Right atrium auricular region (tissue), 2 donors: ENCODE measurements at regions not wholly inside any gene's neighbourhood (a gene's known extent, or its start where the extent isn't known, plus 50 kb on each side); places are given as distances from the start of the nearest gene placed in this dataset.

ENCODE experiments used
- DNase-seq: peaks from one replicate; pipeline ENCODE4 v3.0.0-alpha.2; 2019; ENCODE audit warnings: low spot score
- H3K27ac ChIP-seq, 2 donors: fragments of 200-600 bp; sonication (generic); 1 replicate in 1 of 2; 2 replicates in 1 of 2; pipeline ENCODE4 v1.5.1; 2016 to 2019
- H3K27me3 ChIP-seq, 2 donors: fragments of 200-600 bp; sonication (generic); one replicate each; pipeline versions ENCODE4 v1.5.1 to v1.6.0; 2017 to 2019
- H3K36me3 ChIP-seq: fragments of 200-600 bp; sonication (generic); one replicate; pipeline ENCODE4 v1.5.1; 2016
- H3K4me1 ChIP-seq, 2 donors: fragments of 200-600 bp; sonication (generic); one replicate each; pipeline versions ENCODE4 v1.5.1 to v1.6.0; 2017 to 2019
- H3K4me3 ChIP-seq, 2 donors: fragments of 200-600 bp; sonication (generic); 1 replicate in 1 of 2; 2 replicates in 1 of 2; pipeline ENCODE4 v1.5.1; 2017 to 2019; ENCODE audit warnings: mild to moderate bottlenecking in 1 of 2, moderate library complexity in 1 of 2
- H3K9me3 ChIP-seq, 2 donors: fragments of 200-600 bp; sonication (generic); one replicate each; pipeline ENCODE4 v1.5.1; 2019
- TF ChIP-seq, protein P1 (sequence below), 2 donors: fragments of 200-600 bp; sonication (generic); IDR thresholded peaks; one replicate each; pipeline ENCODE4 v1.5.1; 2019; ENCODE audit warnings: antibody characterized with exemption in 2 of 2

DNA sequence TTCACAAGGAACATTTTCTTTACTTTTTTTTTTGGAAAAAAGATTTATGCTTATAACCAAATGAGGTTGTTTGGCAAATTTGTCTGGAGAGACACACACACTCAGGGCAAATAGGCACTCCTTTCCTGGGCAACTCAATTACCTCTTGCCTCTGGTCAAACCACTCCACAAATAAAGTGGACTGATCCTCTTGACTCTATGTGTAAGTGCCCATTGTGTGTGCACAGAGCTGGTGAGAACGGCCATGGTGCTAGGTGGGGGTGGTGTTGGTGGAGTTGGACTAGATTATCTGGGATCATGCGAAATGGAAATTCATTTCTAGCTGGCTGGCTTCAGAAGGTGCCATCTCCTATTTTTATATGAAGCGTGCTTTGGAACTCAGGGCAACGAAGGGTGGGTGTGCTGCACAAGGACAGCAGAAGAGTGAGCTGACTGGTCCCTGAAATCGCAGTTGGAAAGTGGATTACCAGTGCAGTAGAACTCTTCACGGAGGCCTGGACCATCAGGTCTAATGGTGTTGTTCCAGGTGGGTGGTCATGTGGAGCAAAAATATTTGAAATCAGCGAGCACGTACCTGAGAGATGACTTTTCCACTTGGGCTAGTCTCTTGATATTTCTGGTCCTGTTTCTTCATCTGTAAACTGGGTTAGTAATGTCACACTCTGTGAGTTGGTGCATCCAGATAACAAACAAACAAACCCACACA is 149.9 kb downstream of the RPIA start:
- no peaks in the 10 kb centered on the region for H3K9me3 ChIP-seq
- no peaks in the 10 kb centered on the region for H3K4me1 ChIP-seq
- no peaks in the 10 kb centered on the region for H3K27me3 ChIP-seq
- no peak overlapping the region for H3K4me3 ChIP-seq
- H3K36me3 ChIP-seq, result no peaks in the 10 kb centered on the region
- TF ChIP-seq, protein P1, sequence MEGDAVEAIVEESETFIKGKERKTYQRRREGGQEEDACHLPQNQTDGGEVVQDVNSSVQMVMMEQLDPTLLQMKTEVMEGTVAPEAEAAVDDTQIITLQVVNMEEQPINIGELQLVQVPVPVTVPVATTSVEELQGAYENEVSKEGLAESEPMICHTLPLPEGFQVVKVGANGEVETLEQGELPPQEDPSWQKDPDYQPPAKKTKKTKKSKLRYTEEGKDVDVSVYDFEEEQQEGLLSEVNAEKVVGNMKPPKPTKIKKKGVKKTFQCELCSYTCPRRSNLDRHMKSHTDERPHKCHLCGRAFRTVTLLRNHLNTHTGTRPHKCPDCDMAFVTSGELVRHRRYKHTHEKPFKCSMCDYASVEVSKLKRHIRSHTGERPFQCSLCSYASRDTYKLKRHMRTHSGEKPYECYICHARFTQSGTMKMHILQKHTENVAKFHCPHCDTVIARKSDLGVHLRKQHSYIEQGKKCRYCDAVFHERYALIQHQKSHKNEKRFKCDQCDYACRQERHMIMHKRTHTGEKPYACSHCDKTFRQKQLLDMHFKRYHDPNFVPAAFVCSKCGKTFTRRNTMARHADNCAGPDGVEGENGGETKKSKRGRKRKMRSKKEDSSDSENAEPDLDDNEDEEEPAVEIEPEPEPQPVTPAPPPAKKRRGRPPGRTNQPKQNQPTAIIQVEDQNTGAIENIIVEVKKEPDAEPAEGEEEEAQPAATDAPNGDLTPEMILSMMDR (IDR thresholded peaks at IDR 0.05), result no peak
- no peak overlapping the region for H3K27ac ChIP-seq
- DNase-seq, result no peak

DNA sequence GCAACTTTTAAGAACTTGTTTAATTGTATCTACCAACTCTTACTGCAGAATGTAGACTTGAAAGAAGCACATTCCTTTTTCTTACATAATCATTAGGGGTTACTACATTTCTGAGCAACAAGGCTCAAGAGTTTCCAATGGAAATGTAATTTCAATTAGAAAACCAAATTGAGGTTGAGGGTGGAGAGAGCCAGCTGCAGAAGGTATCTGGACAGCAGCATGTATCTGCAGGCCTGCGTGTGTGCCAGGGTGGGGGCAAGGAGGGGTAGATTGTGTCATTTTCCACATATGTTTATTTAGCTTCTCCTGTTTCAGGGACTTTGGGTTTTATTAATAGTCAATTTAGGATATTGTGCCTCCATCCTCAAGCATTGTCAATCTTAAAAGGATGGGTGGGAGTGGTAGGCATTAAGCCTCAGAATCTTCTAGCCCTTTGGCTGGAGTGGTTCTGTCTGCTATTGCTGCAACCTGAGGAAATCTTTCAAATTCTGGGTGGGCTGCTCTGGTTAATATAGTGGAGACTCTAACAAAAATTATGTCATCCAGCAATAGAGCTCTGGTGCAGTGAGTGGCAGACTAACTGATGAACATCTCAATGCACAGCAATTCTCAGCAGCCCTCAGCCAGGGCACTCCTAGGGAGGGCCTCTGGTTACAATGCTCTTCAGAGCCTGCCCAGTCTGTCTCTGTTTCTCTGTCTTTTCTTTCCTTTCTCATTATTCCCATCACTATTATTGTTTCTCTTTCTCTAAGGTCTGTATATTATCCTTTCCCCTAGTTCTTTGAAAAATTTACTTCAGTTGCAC is 151.4 kb downstream of the RPIA start:
- H3K9me3 ChIP-seq, result no peaks in the 10 kb centered on the region
- no peak for DNase-seq
- H3K36me3 ChIP-seq, result no peaks in the 10 kb centered on the region
- H3K4me1 ChIP-seq, result no peaks in the 10 kb centered on the region
- TF ChIP-seq, protein P1 (IDR thresholded peaks at IDR 0.05), result no peak
- H3K4me3 ChIP-seq, result no peak overlapping the region
- H3K27me3 ChIP-seq, result no peaks in the 10 kb centered on the region
- H3K27ac ChIP-seq, result no peak overlapping the region

DNA sequence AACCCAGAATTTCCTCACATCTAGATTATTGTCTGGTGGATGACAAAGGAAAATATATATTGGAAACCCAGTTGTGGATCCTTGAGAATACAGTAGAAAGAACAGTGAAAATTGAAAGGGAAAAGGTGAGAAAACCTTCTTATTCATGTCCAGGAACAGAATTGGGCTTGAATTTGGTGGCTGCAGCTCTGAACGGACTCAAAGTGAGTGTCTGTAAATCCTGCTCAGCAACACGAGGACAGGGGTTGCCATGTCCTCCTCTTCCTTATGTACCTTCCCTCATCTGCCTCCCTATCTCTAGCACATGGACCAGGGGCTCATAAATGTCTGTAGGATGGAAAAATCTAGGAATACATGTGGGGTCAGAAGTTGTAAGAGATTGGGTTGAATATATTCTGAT is 152.2 kb downstream of the RPIA start:
- no peaks in the 10 kb centered on the region for H3K36me3 ChIP-seq
- no peaks in the 10 kb centered on the region for H3K27me3 ChIP-seq
- no peak overlapping the region for H3K27ac ChIP-seq
- H3K4me3 ChIP-seq, result no peak overlapping the region
- TF ChIP-seq, protein P1 (IDR thresholded peaks at IDR 0.05), result no peak
- DNase-seq, result no peak
- no peaks in the 10 kb centered on the region for H3K9me3 ChIP-seq
- no peaks in the 10 kb centered on the region for H3K4me1 ChIP-seq

DNA sequence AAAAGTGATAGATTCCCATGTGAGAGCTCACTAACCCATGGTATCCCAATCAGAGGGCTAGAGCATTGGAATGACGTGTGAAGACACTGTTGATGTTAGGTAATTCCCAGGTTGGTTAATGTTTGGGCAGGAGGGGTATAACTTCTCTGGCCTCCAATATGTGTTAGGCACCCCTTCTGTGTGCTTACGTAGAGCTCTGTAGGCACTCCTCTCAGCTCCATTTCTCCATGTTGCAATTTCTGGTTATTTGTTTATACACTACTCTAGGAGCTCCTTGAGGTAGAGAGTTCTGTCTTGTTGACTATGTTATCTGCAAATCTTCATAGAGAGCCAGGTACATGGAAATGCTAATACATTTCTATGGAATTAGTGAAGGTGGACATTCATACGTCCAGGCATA is 153.5 kb downstream of the RPIA start:
- Histone ChIP-seq H3K27me3 (no peaks in the 10 kb centered on the region), H3K27ac (no peak overlapping the region), H3K9me3 (no peaks in the 10 kb centered on the region), H3K4me3 (no peak overlapping the region), H3K36me3 (no peaks in the 10 kb centered on the region), H3K4me1 (no peaks in the 10 kb centered on the region)
- TF ChIP-seq, protein P1 (IDR thresholded peaks at IDR 0.05), result no peak
- DNase-seq, result no peak

DNA sequence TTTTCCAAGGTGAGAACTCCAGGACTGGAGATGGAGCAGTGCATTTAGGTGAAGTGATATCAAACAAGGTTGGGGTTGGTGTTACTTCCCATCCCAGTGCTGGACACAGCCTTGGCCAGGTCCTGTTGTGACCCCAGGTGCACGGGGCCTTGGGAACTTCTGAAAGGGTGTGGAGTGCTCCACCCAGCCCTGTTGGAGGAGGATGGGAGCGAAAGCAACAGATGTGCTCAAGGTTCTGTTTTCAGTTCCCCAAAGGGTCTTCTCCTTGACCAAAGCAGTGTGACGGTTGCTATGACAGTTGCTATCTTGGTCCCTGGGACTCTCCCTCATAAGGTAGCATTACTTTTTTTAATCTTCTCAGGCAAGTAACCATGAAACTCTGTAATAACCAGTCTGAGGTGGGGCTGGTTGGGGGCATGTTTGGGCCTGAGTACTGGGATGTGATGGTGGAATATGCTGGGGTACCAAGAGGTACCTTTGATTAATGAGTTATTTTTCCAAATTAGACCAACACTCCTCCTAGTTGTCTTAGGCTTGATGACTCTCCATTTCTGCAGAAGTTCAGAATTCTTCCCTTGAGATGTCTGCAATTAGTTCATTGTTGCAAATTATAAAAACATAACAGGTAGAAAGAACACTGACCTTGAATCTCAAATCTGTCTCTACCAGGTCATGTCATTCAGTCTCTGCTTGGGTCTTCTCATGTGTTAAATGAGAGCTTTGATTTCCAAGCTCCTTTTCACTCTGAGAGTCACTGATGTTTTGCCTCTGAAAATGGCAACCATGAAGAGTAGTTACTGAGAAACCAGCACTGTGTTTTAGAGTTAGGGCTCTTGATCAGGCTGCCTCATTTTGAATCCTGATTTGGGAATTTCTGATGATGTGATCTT is 154.5 kb downstream of the RPIA start:
- no peak overlapping the region for H3K4me3 ChIP-seq
- H3K27me3 ChIP-seq, result no peaks in the 10 kb centered on the region
- no peaks in the 10 kb centered on the region for H3K9me3 ChIP-seq
- TF ChIP-seq, protein P1 (IDR thresholded peaks at IDR 0.05), result no peak
- no peak for DNase-seq
- H3K36me3 ChIP-seq, result no peaks in the 10 kb centered on the region
- no peak overlapping the region for H3K27ac ChIP-seq
- no peaks in the 10 kb centered on the region for H3K4me1 ChIP-seq
